ENCODE measurements at regions not wholly inside any gene's neighbourhood (a gene's known extent, or its start where the extent isn't known, plus 50 kb on each side); places are given as distances from the start of the nearest gene placed in this dataset.

GRCh38 chr12:65703176-65703575 lies 121.1 kb upstream of the HMGA2 start:
- H3K4me3 ChIP-seq, result no peak overlapping the region
- no peaks in the 10 kb centered on the region for H3K36me3 ChIP-seq
- no peak for DNase-seq (ENCODE audit: low spot score in 2 of 2)
- intact Hi-C loops (cut with DNase I; ENCODE audit: low total_unique reads), result no loop called here
- no peak for TF ChIP-seq POLR2A (IDR thresholded peaks at IDR 0.05)
- no peak for TF ChIP-seq POLR2AphosphoS5 (IDR thresholded peaks at IDR 0.05)
- TF ChIP-seq CTCF (IDR thresholded peaks at IDR 0.05), result no peak
- no peaks in the 10 kb centered on the region for H3K27me3 ChIP-seq
- no peaks in the 10 kb centered on the region for H3K4me1 ChIP-seq
- peaks cover 10 to 25% of the 10 kb centered on the region in 2 donors for H3K9me3 ChIP-seq
- H3K27ac ChIP-seq, result no peak overlapping the region

GRCh38 chr12:65705380-65705876 lies 118.9 kb upstream of the HMGA2 start:
- Histone ChIP-seq H3K9me3 (peaks cover 10 to 25% of the 10 kb centered on the region in 2 donors), H3K27me3 (no peaks in the 10 kb centered on the region), H3K36me3 (no peaks in the 10 kb centered on the region), H3K27ac (no peak overlapping the region), H3K4me3 (no peak overlapping the region), H3K4me1 (no peaks in the 10 kb centered on the region)
- intact Hi-C loops (cut with DNase I; ENCODE audit: low total_unique reads), result no loop called here
- no peak for DNase-seq (ENCODE audit: low spot score in 2 of 2)
- TF ChIP-seq CTCF (IDR thresholded peaks at IDR 0.05), result no peak
- TF ChIP-seq POLR2AphosphoS5 (IDR thresholded peaks at IDR 0.05), result no peak
- TF ChIP-seq POLR2A (IDR thresholded peaks at IDR 0.05), result no peak

- H3K9me3 ChIP-seq, result peaks cover 10 to 25% of the 10 kb centered on the region in 2 donors
- H3K27me3 ChIP-seq, result no peaks in the 10 kb centered on the region
- TF ChIP-seq CTCF (IDR thresholded peaks at IDR 0.05) (no peak), POLR2AphosphoS5 (IDR thresholded peaks at IDR 0.05) (no peak), POLR2A (IDR thresholded peaks at IDR 0.05) (no peak)
- no peak for DNase-seq (ENCODE audit: low spot score in 2 of 2)
- H3K4me3 ChIP-seq, result no peak overlapping the region
- intact Hi-C loops (cut with DNase I; ENCODE audit: low total_unique reads), result no loop called here
- no peaks in the 10 kb centered on the region for H3K4me1 ChIP-seq
- no peaks in the 10 kb centered on the region for H3K36me3 ChIP-seq
- no peak overlapping the region for H3K27ac ChIP-seq
Observed at GRCh38 chr12:65707051-65707450, 117.2 kb upstream of the HMGA2 start.

GRCh38 chr12:65712260-65713004 lies 111.9 kb upstream of the HMGA2 start:
- Histone ChIP-seq H3K9me3 (no peaks in the 10 kb centered on the region), H3K27me3 (no peaks in the 10 kb centered on the region), H3K4me3 (no peak overlapping the region), H3K27ac (no peak overlapping the region), H3K36me3 (no peaks in the 10 kb centered on the region), H3K4me1 (no peaks in the 10 kb centered on the region)
- TF ChIP-seq POLR2AphosphoS5 (IDR thresholded peaks at IDR 0.05) (no peak), CTCF (IDR thresholded peaks at IDR 0.05) (no peak), POLR2A (IDR thresholded peaks at IDR 0.05) (no peak)
- intact Hi-C loops (cut with DNase I; ENCODE audit: low total_unique reads), result no loop called here
- no peak for DNase-seq (ENCODE audit: low spot score in 2 of 2)

- Histone ChIP-seq H3K27ac (no peak overlapping the region), H3K27me3 (no peaks in the 10 kb centered on the region), H3K4me1 (no peaks in the 10 kb centered on the region), H3K4me3 (no peak overlapping the region), H3K36me3 (no peaks in the 10 kb centered on the region), H3K9me3 (no peaks in the 10 kb centered on the region)
- DNase-seq (ENCODE audit: low spot score in 2 of 2), result no peak
- TF ChIP-seq POLR2A (IDR thresholded peaks at IDR 0.05) (no peak), POLR2AphosphoS5 (IDR thresholded peaks at IDR 0.05) (no peak), CTCF (IDR thresholded peaks at IDR 0.05) (no peak)
- intact Hi-C loops (cut with DNase I; ENCODE audit: low total_unique reads), result no loop called here
Observed at GRCh38 chr12:65715961-65716360, 108.3 kb upstream of the HMGA2 start.
